H1 (cell line): ENCODE measurements at regions not wholly inside any gene's neighbourhood (a gene's known extent, or its start where the extent isn't known, plus 50 kb on each side); places are given as distances from the start of the nearest gene placed in this dataset.

ENCODE experiments used
- CTCF ChIA-PET: fragments of 300-600 bp; sonication (Branson Sonifier 250); formaldehyde crosslinking; loops from one replicate; lab custom pipeline; 2021; ENCODE audit not compliant: partially characterized antibody; lab: Charles Lee
- POLR2A ChIA-PET: fragments of 300-600 bp; sonication (Branson Sonifier 250); formaldehyde crosslinking; loops from one replicate; lab custom pipeline; 2021; ENCODE audit warnings: inconsistent platforms; ENCODE audit not compliant: partially characterized antibody; lab: Charles Lee
- DNase-seq, 2 experiments: peaks; one replicate each; pipeline versions ENCODE4 v3.0.0 to v3.0.0-alpha.2; 2010 to 2022; ENCODE audit warnings: low spot score in 2 of 2, low read depth in 1 of 2, mixed read lengths in 1 of 2
- FAIRE-seq: peaks from 2 replicates; lab custom pipeline; 2011; peaks lifted over from hg19 to GRCh38; lab: Jason Lieb, UNC
- H2AFZ ChIP-seq: 2 replicates; pipeline ENCODE4 v1.8.1; 2012; ENCODE audit warnings: low read length, inconsistent platforms
- H2AK5ac ChIP-seq: 2 replicates; pipeline ENCODE4 v1.6.1; 2013; ENCODE audit warnings: low read depth, low read length
- H2BK120ac ChIP-seq: replicated peaks from 2 replicates; pipeline ENCODE3; 2013; ENCODE audit warnings: low read depth, low read length, inconsistent platforms
- H2BK12ac ChIP-seq: 2 replicates; pipeline ENCODE4 v1.6.1; 2013; ENCODE audit warnings: low read depth, low read length
- H2BK15ac ChIP-seq: 2 replicates; pipeline ENCODE4 v1.6.1; 2013; ENCODE audit warnings: low read length
- H2BK20ac ChIP-seq: 2 replicates; pipeline ENCODE4 v1.6.1; 2013; ENCODE audit warnings: low read length
- H2BK5ac ChIP-seq: 2 replicates; pipeline ENCODE4 v1.6.1; 2013; ENCODE audit warnings: low read depth, low read length
- H3K14ac ChIP-seq: 2 replicates; pipeline ENCODE4 v1.6.1; 2013; ENCODE audit warnings: inconsistent platforms; ENCODE audit not compliant: insufficient read length
- H3K18ac ChIP-seq: 2 replicates; pipeline ENCODE4 v1.6.1; 2013; ENCODE audit warnings: low read length; ENCODE audit errors: extremely low read depth
- H3K23ac ChIP-seq: 2 replicates; pipeline ENCODE4 v1.6.1; 2013; ENCODE audit warnings: inconsistent platforms; ENCODE audit not compliant: insufficient read length
- H3K23me2 ChIP-seq: 2 replicates; pipeline ENCODE4 v1.6.1; 2013; ENCODE audit warnings: low read depth, low read length
- H3K27ac ChIP-seq: 2 replicates; pipeline ENCODE4 v1.6.1; 2011; ENCODE audit warnings: low read depth, low read length, inconsistent platforms
- H3K27me3 ChIP-seq, 4 experiments: replicated peaks in 1 of 4; 1 replicate in 1 of 4; 2 replicates in 3 of 4; pipeline versions ENCODE4 v1.6.1 to v1.8.1; 2011 to 2013; ENCODE audit warnings: low read length in 3 of 4, mild to moderate bottlenecking in 3 of 4, inconsistent platforms in 2 of 4, mixed read lengths in 2 of 4, moderate library complexity in 1 of 4; ENCODE audit not compliant: control insufficient read depth in 3 of 4, insufficient read depth in 3 of 4; ENCODE audit errors: extremely low read depth in 1 of 4
- H3K36me3 ChIP-seq, 4 experiments: 2 replicates each; pipeline versions ENCODE4 v1.6.1 to v1.8.1; 2011 to 2013; ENCODE audit warnings: mild to moderate bottlenecking in 4 of 4, low read length in 3 of 4, moderate library complexity in 2 of 4, control low read depth in 1 of 4, inconsistent platforms in 1 of 4; ENCODE audit not compliant: insufficient read depth in 4 of 4, control insufficient read depth in 2 of 4
- H3K4ac ChIP-seq: replicated peaks from 2 replicates; pipeline ENCODE3; 2013; ENCODE audit warnings: low read length, low read depth, mixed read lengths, inconsistent platforms; ENCODE audit not compliant: insufficient read length
- H3K4me1 ChIP-seq, 4 experiments: replicated peaks in 1 of 4; 1 replicate in 1 of 4; 2 replicates in 3 of 4; pipeline versions ENCODE4 v1.6.1 to v1.8.1; 2011 to 2013; ENCODE audit warnings: low read length in 3 of 4, inconsistent platforms in 2 of 4, mixed read lengths in 1 of 4; ENCODE audit not compliant: insufficient read depth in 4 of 4, control insufficient read depth in 3 of 4
- H3K4me2 ChIP-seq, 2 experiments: 2 replicates each; pipeline versions ENCODE4 v1.6.1 to v1.8.1; 2011 to 2013; ENCODE audit warnings: low read depth in 2 of 2, low read length in 2 of 2, control low read depth in 1 of 2, inconsistent platforms in 1 of 2, mild to moderate bottlenecking in 1 of 2; ENCODE audit not compliant: insufficient read depth in 1 of 2
- H3K4me3 ChIP-seq, 4 experiments: fragments of 200-600, 300-600 bp in 1 of 4; sonication (generic), shearing (Covaris generic), sonication (Bioruptor Twin) in 1 of 4; 2 replicates each; pipeline versions ENCODE4 v1.5.1 to v1.8.1; 2011 to 2016; ENCODE audit warnings: low read length in 4 of 4, low read depth in 3 of 4, control low read depth in 2 of 4, inconsistent platforms in 2 of 4, mild to moderate bottlenecking in 2 of 4, mixed read lengths in 1 of 4, moderate library complexity in 1 of 4; ENCODE audit not compliant: insufficient read depth in 2 of 4; ENCODE audit errors: extremely low read depth in 1 of 4
- H3K56ac ChIP-seq: replicated peaks from 2 replicates; pipeline ENCODE3; 2013; ENCODE audit warnings: low read depth, mild to moderate bottlenecking, mixed read lengths, low read length, inconsistent platforms; ENCODE audit not compliant: insufficient read length
- H3K79me1 ChIP-seq: 2 replicates; pipeline ENCODE4 v1.6.1; 2013; ENCODE audit warnings: low read depth, low read length, control low read depth
- H3K79me2 ChIP-seq, 2 experiments: 2 replicates each; pipeline versions ENCODE4 v1.6.1 to v1.8.1; 2012 to 2013; ENCODE audit warnings: low read length in 2 of 2, mild to moderate bottlenecking in 2 of 2, inconsistent platforms in 1 of 2; ENCODE audit not compliant: insufficient read depth in 2 of 2, control insufficient read depth in 1 of 2
- H3K9ac ChIP-seq, 4 experiments: replicated peaks in 1 of 4; 1 replicate in 1 of 4; 2 replicates in 3 of 4; pipeline versions ENCODE4 v1.6.1 to v1.8.1; 2011 to 2013; ENCODE audit warnings: low read depth in 3 of 4, low read length in 3 of 4, control low read depth in 2 of 4, mild to moderate bottlenecking in 2 of 4, moderate library complexity in 2 of 4, inconsistent platforms in 1 of 4; ENCODE audit errors: extremely low read depth in 1 of 4
- H3K9me3 ChIP-seq, 2 experiments: 2 replicates each; pipeline versions ENCODE4 v1.6.1 to v1.8.1; 2012 to 2013; ENCODE audit warnings: mild to moderate bottlenecking in 2 of 2, moderate library complexity in 2 of 2, control low read depth in 1 of 2, inconsistent platforms in 1 of 2, low read depth in 1 of 2, low read length in 1 of 2, mixed read lengths in 1 of 2; ENCODE audit not compliant: insufficient read depth in 2 of 2
- H4K20me1 ChIP-seq, 2 experiments: replicated peaks in 1 of 2; 2 replicates each; pipeline versions ENCODE3 to v1.8.1; 2011 to 2013; ENCODE audit warnings: inconsistent platforms in 2 of 2, low read length in 2 of 2, mild to moderate bottlenecking in 1 of 2; ENCODE audit not compliant: insufficient read depth in 2 of 2, control insufficient read depth in 1 of 2
- H4K5ac ChIP-seq: 2 replicates; pipeline ENCODE4 v1.6.1; 2013; ENCODE audit warnings: low read length, low read depth, mixed read lengths, inconsistent platforms; ENCODE audit not compliant: insufficient read length
- H4K8ac ChIP-seq: 2 replicates; pipeline ENCODE4 v1.8.0; 2013; ENCODE audit warnings: mild to moderate bottlenecking, moderate library complexity, low read length, inconsistent platforms; ENCODE audit not compliant: insufficient read depth; ENCODE audit errors: extremely low read depth
- H4K91ac ChIP-seq: replicated peaks from 2 replicates; pipeline ENCODE3; 2013; ENCODE audit warnings: low read length, mixed read lengths, inconsistent platforms; ENCODE audit not compliant: insufficient read length
- ATF2 ChIP-seq: IDR thresholded peaks from 2 replicates; pipeline ENCODE4 v1.6.1; 2012; ENCODE audit warnings: low read length, inconsistent platforms
- JUN ChIP-seq: IDR thresholded peaks from 2 replicates; pipeline ENCODE4 v1.6.1; 2011; ENCODE audit warnings: low read depth, mild to moderate bottlenecking, improper control_type of control experiment, low read length
- KDM4A ChIP-seq: IDR thresholded peaks from one replicate; pipeline ENCODE4 v1.7.1; 2012; ENCODE audit warnings: low read depth, mild to moderate bottlenecking, moderate library complexity, low read length, inconsistent platforms; ENCODE audit not compliant: severe bottlenecking
- KDM5A ChIP-seq: fragments of 200-600 bp; IDR thresholded peaks from 2 replicates; pipeline ENCODE4 v1.7.1; 2012; ENCODE audit warnings: mild to moderate bottlenecking, low read length, inconsistent platforms, mixed read lengths
- NANOG ChIP-seq: IDR thresholded peaks from 2 replicates; pipeline ENCODE4 v1.6.1; 2011; ENCODE audit warnings: low read length, low read depth, mild to moderate bottlenecking, inconsistent platforms; ENCODE audit not compliant: insufficient read depth, poor library complexity, severe bottlenecking
- POLR2A ChIP-seq, 2 experiments: IDR thresholded peaks; 1 replicate in 1 of 2; 2 replicates in 1 of 2; pipeline ENCODE4 v1.6.1; 2011; ENCODE audit warnings: low read depth in 2 of 2, low read length in 2 of 2, mild to moderate bottlenecking in 2 of 2; ENCODE audit errors: control extremely low read depth in 1 of 2
- POLR2AphosphoS5 ChIP-seq: IDR thresholded peaks from 2 replicates; pipeline ENCODE4 v1.6.1; 2011; ENCODE audit warnings: low read depth, low read length
- TAF1 ChIP-seq: IDR thresholded peaks from 2 replicates; pipeline ENCODE4 v1.6.1; 2011; ENCODE audit warnings: mild to moderate bottlenecking, low read depth, low read length
- WGBS, 2 experiments: shearing (Covaris generic) in 1 of 2; methylation state at CpG; one replicate each; pipeline versions ENCODE4 v1.1.6 to v1.1.7; 2013 to 2015; ENCODE audit warnings: low lambda C conversion rate in 2 of 2, mixed read lengths in 2 of 2, inconsistent platforms in 1 of 2, low coverage in 1 of 2, missing lambda C conversion rate in 1 of 2; ENCODE audit not compliant: insufficient replicate concordance in 2 of 2, insufficient coverage in 1 of 2, insufficient read length in 1 of 2; ENCODE audit errors: extremely low coverage in 1 of 2, missing lambda C conversion rate in 1 of 2; 5-methylcytosine and 5-hydroxymethylcytosine counted together

GRCh38 chr9:94174164-94174563 lies 84.9 kb upstream of the ZNF169 start:
- POLR2A ChIA-PET = interaction anchor here (0.7 to 5.6 kb wide), 9 partner anchors 8 to 108 kb away, joined by 3 to 45 read pairs (median 5); no protein-coding TSS in a partner anchor
- no peak overlapping the region for H3K27ac ChIP-seq

More at GRCh38 chr9:94174164-94174563, 84.9 kb upstream of the ZNF169 start:
- CTCF ChIA-PET = interaction anchor here (1.0 kb wide), 1 partner anchor 109 kb away, joined by 3 read pairs; no protein-coding TSS in a partner anchor
- Histone ChIP-seq H2BK5ac (no peak overlapping the region), H4K8ac (no peak overlapping the region), H3K23me2 (no peaks in the 10 kb centered on the region), H2AK5ac (no peak overlapping the region), H3K18ac (no peak overlapping the region), H3K14ac (no peak overlapping the region), H3K4ac (no peak overlapping the region), H4K91ac (no peak overlapping the region), H3K79me2 (peaks cover 42 to 98% of the 10 kb centered on the region in 2 experiments), H2AFZ (no peak overlapping the region), H4K5ac (no peak overlapping the region), H2BK120ac (no peak overlapping the region), H3K9me3 (no peaks in the 10 kb centered on the region), H3K23ac (no peak overlapping the region), H3K79me1 (no peaks in the 10 kb centered on the region), H3K56ac (no peak overlapping the region), H2BK20ac (no peak overlapping the region), H3K4me3 (no peak overlapping the region), H2BK15ac (no peak overlapping the region), H4K20me1 (peaks cover 29 to 46% of the 10 kb centered on the region in 2 experiments), H3K4me2 (no peak overlapping the region), H3K27me3 (no peaks in the 10 kb centered on the region), H3K4me1 (peaks cover 0 to 12% (median under 1%) of the 10 kb centered on the region in 4 experiments; a peak in 2 of 7 replicates), H3K36me3 (peaks cover 0 to 38% (median 19%) of the 10 kb centered on the region in 4 experiments; a peak in 5 of 8 replicates), H3K9ac (no peak overlapping the region), H2BK12ac (no peak overlapping the region)
- DNase-seq (no peak), FAIRE-seq (no peak)
- peak in 1 of 2 experiments; percentile 50; a peak in 1 of 3 replicates for TF ChIP-seq POLR2A (IDR thresholded peaks at IDR 0.05; ENCODE audit: control extremely low read depth in 1 of 2, low read depth in 2 of 2, low read length in 2 of 2)
- no peak for TF ChIP-seq ATF2
- peak; percentile 25; the same call in 1 of the 2 replicates for TF ChIP-seq POLR2AphosphoS5
- TF ChIP-seq JUN = no peak
- no peak for TF ChIP-seq KDM5A
- no peak for TF ChIP-seq NANOG
- no peak for TF ChIP-seq TAF1
- TF ChIP-seq KDM4A = no peak
- WGBS, 2 experiments = 83% methylated on average over 1 of the region's 1 CpG; no CpG with 5 or more reads in 1 of the 2 experiments
